Transverse colon (tissue), 3 donors: ENCODE measurements at regions not wholly inside any gene's neighbourhood (a gene's known extent, or its start where the extent isn't known, plus 50 kb on each side); places are given as distances from the start of the nearest gene placed in this dataset.

Experiments used
- POLR2A ChIP-seq: fragments of 450-650 bp; IDR thresholded peaks from one replicate; pipeline ENCODE4 v1.6.1; 2016; ENCODE audit warnings: antibody characterized with exemption, mild to moderate bottlenecking, moderate library complexity
- TF ChIP-seq, protein P1 (sequence below), 5 experiments: fragments of 200-600 bp in 3 of 5; fragments of 450-650 bp in 2 of 5; sonication (generic) in 3 of 5; IDR thresholded peaks; 1 replicate in 2 of 5; 2 replicates in 3 of 5; pipeline ENCODE4 v1.5.1; 2016 to 2017; ENCODE audit warnings: antibody characterized with exemption in 5 of 5, inconsistent platforms in 3 of 5, mild to moderate bottlenecking in 2 of 5, moderate library complexity in 1 of 5

DNA sequence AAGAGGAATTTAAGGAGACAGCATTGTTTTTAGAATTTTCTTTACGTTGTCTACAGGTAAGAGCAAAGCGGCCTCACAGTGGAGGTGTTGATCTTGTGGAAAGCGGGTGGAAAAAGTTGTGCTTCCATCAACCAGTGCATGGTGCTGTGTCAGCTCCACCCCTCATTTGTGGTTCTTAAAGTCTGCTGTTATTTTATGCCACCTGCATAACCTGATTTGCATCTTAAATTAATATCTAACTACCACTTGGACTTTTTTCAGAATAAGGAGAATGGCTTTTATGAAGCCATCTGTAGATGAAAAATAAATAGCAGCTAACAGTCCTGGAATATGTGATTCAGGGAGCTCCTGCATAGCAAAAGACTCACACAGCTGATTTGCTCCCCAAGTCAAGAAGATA is 135.1 kb downstream of the SNAPC1 start:
- TF ChIP-seq, protein P1, sequence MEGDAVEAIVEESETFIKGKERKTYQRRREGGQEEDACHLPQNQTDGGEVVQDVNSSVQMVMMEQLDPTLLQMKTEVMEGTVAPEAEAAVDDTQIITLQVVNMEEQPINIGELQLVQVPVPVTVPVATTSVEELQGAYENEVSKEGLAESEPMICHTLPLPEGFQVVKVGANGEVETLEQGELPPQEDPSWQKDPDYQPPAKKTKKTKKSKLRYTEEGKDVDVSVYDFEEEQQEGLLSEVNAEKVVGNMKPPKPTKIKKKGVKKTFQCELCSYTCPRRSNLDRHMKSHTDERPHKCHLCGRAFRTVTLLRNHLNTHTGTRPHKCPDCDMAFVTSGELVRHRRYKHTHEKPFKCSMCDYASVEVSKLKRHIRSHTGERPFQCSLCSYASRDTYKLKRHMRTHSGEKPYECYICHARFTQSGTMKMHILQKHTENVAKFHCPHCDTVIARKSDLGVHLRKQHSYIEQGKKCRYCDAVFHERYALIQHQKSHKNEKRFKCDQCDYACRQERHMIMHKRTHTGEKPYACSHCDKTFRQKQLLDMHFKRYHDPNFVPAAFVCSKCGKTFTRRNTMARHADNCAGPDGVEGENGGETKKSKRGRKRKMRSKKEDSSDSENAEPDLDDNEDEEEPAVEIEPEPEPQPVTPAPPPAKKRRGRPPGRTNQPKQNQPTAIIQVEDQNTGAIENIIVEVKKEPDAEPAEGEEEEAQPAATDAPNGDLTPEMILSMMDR (IDR thresholded peaks at IDR 0.05): no peak
- TF ChIP-seq POLR2A: no peak
